K562 (cell line): ENCODE measurements at regions not wholly inside any gene's neighbourhood (a gene's known extent, or its start where the extent isn't known, plus 50 kb on each side); places are given as distances from the start of the nearest gene placed in this dataset.

Source experiments
- ARID1B ChIP-seq: fragments of 450-650 bp; IDR thresholded peaks from 2 replicates; pipeline ENCODE4 v1.6.1; 2016; ENCODE audit warnings: antibody characterized with exemption, mild to moderate bottlenecking, inconsistent platforms
- BRCA1 ChIP-seq, 2 experiments: fragments of 450-650 bp in 1 of 2; sonication (generic) in 1 of 2; formaldehyde crosslinking in 1 of 2; IDR thresholded peaks; 2 replicates each; pipeline versions ENCODE4 v1.5.0 to v1.6.1; 2017 to 2020; ENCODE audit warnings: mild to moderate bottlenecking in 1 of 2, missing genetic modification reagents in 1 of 2
- CBFA2T2 ChIP-seq: fragments of 450-650 bp; conservative IDR thresholded peaks from 2 replicates; pipeline ENCODE4 v1.6.1; 2017; ENCODE audit warnings: mild to moderate bottlenecking
- HDAC8 ChIP-seq: fragments of 450-650 bp; IDR thresholded peaks from 2 replicates; pipeline ENCODE4 v1.6.1; 2016; ENCODE audit warnings: mild to moderate bottlenecking, missing genetic modification characterization, moderate library complexity, missing compliant biosample characterization
- JUND ChIP-seq, 2 experiments: IDR thresholded peaks; 2 replicates in 1 of 2; 3 replicates in 1 of 2; pipeline ENCODE4 v1.6.1; 2011; ENCODE audit warnings: borderline replicate concordance in 2 of 2, low read depth in 2 of 2, low read length in 2 of 2, improper control_type of control experiment in 1 of 2, missing biosample characterization in 1 of 2, missing genetic modification characterization in 1 of 2, missing genetic modification reagents in 1 of 2
- KDM2B ChIP-seq: fragments of 250-450 bp; sonication (Bioruptor Pico); IDR thresholded peaks from 2 replicates; pipeline ENCODE4 v1.8.0; 2021; ENCODE audit warnings: mild to moderate bottlenecking, moderate library complexity
- KDM5B ChIP-seq: fragments of 200-600 bp; sonication (generic); IDR thresholded peaks from 2 replicates; pipeline ENCODE4 v1.6.1; 2012; ENCODE audit warnings: low read depth, mild to moderate bottlenecking, moderate library complexity, low read length, control low read depth, inconsistent platforms; ENCODE audit not compliant: insufficient replicate concordance
- LARP7 ChIP-seq: fragments of 450-650 bp; IDR thresholded peaks from 2 replicates; pipeline ENCODE4 v1.6.1; 2016
- LCOR ChIP-seq: sonication (generic); formaldehyde crosslinking; IDR thresholded peaks from 2 replicates; pipeline ENCODE4 v1.8.0; 2022; ENCODE audit warnings: mild to moderate bottlenecking, missing genetic modification reagents
- MIER1 ChIP-seq: fragments of 450-650 bp; IDR thresholded peaks from 2 replicates; pipeline ENCODE4 v1.6.1; 2016; ENCODE audit warnings: antibody characterized with exemption, mild to moderate bottlenecking, low read depth
- PRMT5 ChIP-seq: sonication (generic); formaldehyde crosslinking; IDR thresholded peaks from 2 replicates; pipeline ENCODE4 v1.5.0; 2020; ENCODE audit warnings: missing genetic modification reagents
- RFX7 ChIP-seq: fragments of 250-450 bp; sonication (Bioruptor Pico); IDR thresholded peaks from 2 replicates; pipeline ENCODE4 v1.5.1; 2021; ENCODE audit warnings: mild to moderate bottlenecking
- RNF219 ChIP-seq: fragments of 250-450 bp; sonication (Bioruptor Pico); IDR thresholded peaks from 2 replicates; pipeline ENCODE4 v1.5.0; 2022; ENCODE audit warnings: mild to moderate bottlenecking
- SMAD1 ChIP-seq: fragments of 150-350 bp; IDR thresholded peaks from 2 replicates; pipeline ENCODE4 v1.6.1; 2014; ENCODE audit warnings: low read length, low read depth; ENCODE audit not compliant: partially characterized antibody
- SNRNP70 ChIP-seq: fragments of 200-400 bp; formaldehyde crosslinking; optimal IDR thresholded peaks from 2 replicates; pipeline ENCODE3; 2017; ENCODE audit warnings: low read depth, low read length
- TAL1 ChIP-seq: fragments of 450-650 bp; IDR thresholded peaks from 2 replicates; pipeline ENCODE4 v1.6.1; 2016; ENCODE audit warnings: mild to moderate bottlenecking
- TOE1 ChIP-seq, 2 experiments: fragments of 450-650 bp in 1 of 2; sonication (generic) in 1 of 2; formaldehyde crosslinking in 1 of 2; IDR thresholded peaks; 2 replicates each; pipeline versions ENCODE4 v1.7.1 to v1.8.0; 2016 to 2022; ENCODE audit warnings: borderline replicate concordance in 2 of 2, mild to moderate bottlenecking in 2 of 2, antibody characterized with exemption in 1 of 2, inconsistent platforms in 1 of 2, low read depth in 1 of 2, missing genetic modification reagents in 1 of 2, moderate library complexity in 1 of 2
- TRIM24 ChIP-seq, 2 experiments: fragments of 450-650 bp; IDR thresholded peaks; 2 replicates each; pipeline ENCODE4 v1.6.1; 2016
- ZNF23 ChIP-seq: fragments of 250-450 bp; sonication (Bioruptor Pico); IDR thresholded peaks from 2 replicates; pipeline ENCODE4 v1.4.0; 2020; ENCODE audit warnings: mild to moderate bottlenecking
- ZNF24 ChIP-seq: fragments of 450-650 bp; IDR thresholded peaks from 2 replicates; pipeline ENCODE4 v1.6.1; 2016
- ZNF280A ChIP-seq: fragments of 450-650 bp; IDR thresholded peaks from 2 replicates; pipeline ENCODE4 v1.6.1; 2018; ENCODE audit warnings: mild to moderate bottlenecking, low read depth; ENCODE audit not compliant: partially characterized antibody
- ZNF280B ChIP-seq: fragments of 250-450 bp; sonication (Bioruptor Pico); IDR thresholded peaks from 2 replicates; pipeline ENCODE4 v1.5.1; 2021; ENCODE audit warnings: mild to moderate bottlenecking
- ZNF384 ChIP-seq: IDR thresholded peaks from 2 replicates; pipeline ENCODE4 v1.6.1; 2012; ENCODE audit warnings: low read depth, low read length, improper control_type of control experiment
- ZNF445 ChIP-seq: fragments of 250-450 bp; sonication (Bioruptor Pico); IDR thresholded peaks from 2 replicates; pipeline ENCODE4 v1.4.0; 2020; ENCODE audit warnings: low read depth, mild to moderate bottlenecking, moderate library complexity
- ZNF551 ChIP-seq: fragments of 250-450 bp; sonication (Bioruptor Pico); IDR thresholded peaks from 2 replicates; pipeline ENCODE4 v1.5.0; 2021; ENCODE audit warnings: mild to moderate bottlenecking, moderate library complexity
- ZNF76 ChIP-seq: fragments of 250-450 bp; sonication (Bioruptor Pico); IDR thresholded peaks from 2 replicates; pipeline ENCODE4 v1.4.0; 2020; ENCODE audit warnings: mild to moderate bottlenecking, moderate library complexity, borderline replicate concordance
- ZNF830 ChIP-seq: fragments of 250-450 bp; sonication (Bioruptor Pico); IDR thresholded peaks from 2 replicates; pipeline ENCODE4 v1.5.0; 2021; ENCODE audit warnings: mild to moderate bottlenecking

GRCh38 chr21:35229290-35229689 lies 180.2 kb upstream of the RUNX1 start (continued):
- TF ChIP-seq RNF219 (CRISPR knock-in tag) (no peak), SNRNP70 (no peak), HDAC8 (no peak), ZNF280B (CRISPR knock-in tag) (no peak), TOE1 (IDR thresholded peaks at IDR 0.05; ENCODE audit: borderline replicate concordance) (no peak), TOE1 (CRISPR knock-in tag; IDR thresholded peaks at IDR 0.05; ENCODE audit: borderline replicate concordance, low read depth) (no peak), ZNF24 (no peak), ZNF76 (CRISPR knock-in tag) (no peak), KDM5B (no peak), SMAD1 (no peak), ZNF445 (CRISPR knock-in tag) (no peak), ZNF551 (CRISPR knock-in tag) (no peak), CBFA2T2 (peak; percentile 75), ZNF23 (CRISPR knock-in tag) (no peak), JUND (IDR thresholded peaks at IDR 0.05; ENCODE audit: borderline replicate concordance, low read depth, low read length) (no peak), JUND (tag; IDR thresholded peaks at IDR 0.05; ENCODE audit: borderline replicate concordance, low read depth, low read length) (no peak), ZNF830 (CRISPR knock-in tag) (no peak), ARID1B (peak; percentile 65), ZNF280A (no peak), TRIM24 (IDR thresholded peaks at IDR 0.05) (0 out of 4 replicates have a peak, but pooled peaks of 1 of the 2 experiments have one; percentile 11), MIER1 (no peak), TAL1 (peak; percentile 68), RFX7 (CRISPR knock-in tag) (no peak), BRCA1 (IDR thresholded peaks at IDR 0.05) (no peak), BRCA1 (CRISPR knock-in tag; IDR thresholded peaks at IDR 0.05) (no peak), PRMT5 (no peak), ZNF384 (no peak), LARP7 (no peak), KDM2B (CRISPR knock-in tag) (no peak), LCOR (CRISPR knock-in tag) (no peak)
